ENCODE measurements at regions not wholly inside any gene's neighbourhood (a gene's known extent, or its start where the extent isn't known, plus 50 kb on each side); places are given as distances from the start of the nearest gene placed in this dataset.
"Not testable (repeated sequence)": the region's sequence is repeated elsewhere in the genome, so short reads cannot be mapped to it uniquely, and the experiment has no call there.

DNA sequence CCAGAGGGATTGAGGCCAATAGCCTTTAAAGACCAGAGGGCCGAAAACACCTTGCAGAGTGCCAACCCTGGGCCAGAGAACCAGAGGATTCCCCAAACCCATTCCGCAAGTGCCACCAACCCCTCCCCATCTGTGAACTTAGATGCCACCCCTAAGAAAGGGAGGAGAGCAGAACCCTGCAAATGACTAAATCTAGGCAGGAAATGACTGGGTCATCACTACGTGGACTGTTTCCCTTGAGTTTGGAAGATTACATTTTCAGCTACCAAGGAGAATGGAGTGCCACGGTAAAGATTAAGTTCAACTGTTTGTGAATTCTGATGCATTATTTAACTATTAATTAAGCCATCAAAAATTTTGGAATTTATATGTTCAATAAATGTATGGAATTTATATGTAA lies 142.8 kb downstream of the ENC1 start:
- DNase-seq: peak; percentile 21

DNA sequence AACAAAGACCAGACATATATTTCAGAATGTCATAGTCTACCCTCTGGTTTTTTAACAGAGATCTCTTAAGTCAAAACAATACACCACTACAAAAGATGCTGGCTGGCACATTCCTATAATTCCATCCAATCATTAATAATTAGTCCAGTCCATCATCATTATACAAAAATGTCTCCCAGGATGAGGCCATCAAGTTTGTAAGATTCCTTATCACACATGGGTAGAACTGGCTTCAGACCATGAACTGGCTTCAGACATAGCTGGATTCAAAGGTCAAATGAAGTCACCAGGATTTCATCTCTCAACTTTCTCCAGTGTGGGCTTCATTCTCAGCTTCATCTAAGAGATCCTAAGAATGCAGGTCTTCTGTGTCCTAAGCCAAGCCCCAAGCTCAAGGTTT lies 147.1 kb downstream of the ENC1 start:
- DNase-seq: peak; percentile 63

DNA sequence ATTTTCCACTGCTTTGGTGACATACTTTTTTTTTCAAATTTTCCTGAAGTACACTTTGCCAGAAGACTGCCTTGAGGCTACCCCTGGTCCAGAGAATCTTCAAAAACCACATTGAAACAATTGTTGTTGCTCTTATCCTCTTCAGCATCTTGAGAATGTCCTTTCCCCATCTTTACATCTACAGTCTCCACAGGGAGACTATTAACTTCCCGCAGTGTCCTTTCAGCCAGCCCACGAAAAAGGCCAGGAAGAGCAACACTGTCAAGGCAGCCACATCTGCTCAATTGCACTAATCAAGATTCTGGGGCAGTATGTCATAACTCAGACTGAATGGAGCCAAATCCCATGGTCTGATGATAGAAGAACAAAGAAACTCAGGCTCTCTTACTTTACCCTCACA lies 148.3 kb downstream of the ENC1 start:
- no peak for DNase-seq

DNA sequence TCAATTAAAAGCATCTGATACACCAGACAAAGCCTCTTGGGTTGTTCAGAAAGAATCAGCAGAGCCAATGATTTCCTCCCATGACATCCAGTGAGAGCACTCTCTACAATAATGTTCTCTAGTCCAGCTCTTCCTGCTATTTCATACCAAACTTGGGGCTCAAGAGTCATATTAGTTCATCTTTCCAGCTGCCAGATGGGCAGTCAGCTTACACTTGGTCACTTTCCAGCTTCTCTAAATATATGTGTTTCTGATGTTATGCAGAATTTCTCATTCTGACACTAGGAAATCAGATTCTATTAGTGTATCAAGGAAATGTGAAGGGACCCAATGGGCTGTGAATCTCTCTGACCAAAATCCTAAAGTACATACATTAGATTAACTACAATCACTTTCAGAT lies 148.9 kb downstream of the ENC1 start:
- DNase-seq: no peak

DNA sequence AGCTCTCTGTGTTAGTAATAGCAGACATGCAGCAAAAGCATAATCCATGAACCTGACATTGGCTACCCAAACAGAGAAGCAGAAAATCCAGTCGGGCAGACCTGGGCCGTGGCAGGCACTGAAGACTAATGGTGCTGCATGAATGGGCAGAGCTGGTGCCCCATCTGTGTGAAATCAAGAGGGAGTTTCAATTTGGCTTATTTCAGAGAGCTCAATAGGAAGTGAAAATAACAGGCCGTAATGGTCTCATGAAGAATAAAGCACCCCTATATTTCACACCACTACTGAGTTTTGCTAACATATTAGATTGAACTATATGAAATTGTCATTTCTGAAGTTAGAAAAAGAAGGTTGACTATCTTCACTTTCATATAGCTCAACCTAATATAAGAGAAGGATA lies 149.7 kb downstream of the ENC1 start:
- no peak for DNase-seq

DNA sequence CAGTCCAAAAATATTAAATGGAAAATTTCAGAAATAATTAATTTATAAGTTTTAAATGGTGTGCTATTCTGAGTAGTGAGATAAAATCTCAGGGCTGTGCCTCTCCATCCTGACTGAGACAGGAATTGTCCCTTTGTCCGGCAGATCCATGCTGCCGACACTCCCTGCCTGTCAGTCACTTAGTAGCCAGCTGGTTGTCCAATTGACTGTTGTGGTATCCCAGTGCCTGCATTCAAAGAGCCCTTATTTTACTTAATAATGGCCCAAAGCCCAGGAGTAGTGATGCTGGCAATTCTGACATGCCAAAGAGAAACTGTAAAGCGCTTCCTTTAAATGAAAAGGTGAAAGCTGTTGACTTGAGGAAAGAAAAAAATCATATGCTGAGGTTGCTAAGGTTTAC lies 157.5 kb downstream of the ENC1 start:
- no peak for DNase-seq

DNA sequence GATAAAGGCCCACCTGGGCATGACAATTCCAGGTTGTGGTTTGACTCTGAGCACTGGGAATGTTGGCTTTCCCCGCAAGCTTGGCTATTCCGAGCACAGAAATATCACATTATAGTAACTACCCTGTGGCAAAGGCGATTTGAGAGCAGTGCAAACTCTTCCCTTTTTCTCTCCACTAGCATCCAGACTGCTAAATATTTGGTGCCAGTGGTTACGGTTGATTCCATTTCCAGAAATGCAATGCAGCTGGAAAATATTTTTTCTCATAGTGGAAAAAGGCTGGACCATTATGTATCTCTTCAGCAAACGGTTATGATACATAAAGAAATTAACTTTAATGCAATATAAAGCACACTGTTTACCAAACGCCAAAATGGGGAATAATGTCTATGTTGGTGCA lies 158.0 kb downstream of the ENC1 start:
- DNase-seq: no peak

DNA sequence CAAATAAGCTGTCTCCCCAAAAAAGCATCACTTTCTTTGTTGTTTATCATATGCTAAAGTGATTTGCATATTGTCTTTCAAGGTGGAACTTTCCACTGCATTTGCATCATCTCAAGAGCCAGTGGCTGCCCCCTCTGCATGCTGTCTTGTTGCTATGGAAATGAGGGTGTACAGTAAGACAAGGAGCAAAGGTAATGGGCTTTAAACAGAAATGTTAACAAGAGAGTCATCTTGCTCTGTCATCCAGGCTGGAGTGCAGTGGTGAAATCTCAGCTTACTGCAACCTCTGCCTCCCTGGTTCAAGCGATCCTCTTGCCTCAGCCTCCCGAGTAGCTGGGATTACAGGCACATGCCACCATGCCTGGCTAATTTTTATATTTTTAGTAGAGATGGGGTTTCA lies 159.2 kb downstream of the ENC1 start:
- not testable (repeated sequence) for DNase-seq

DNA sequence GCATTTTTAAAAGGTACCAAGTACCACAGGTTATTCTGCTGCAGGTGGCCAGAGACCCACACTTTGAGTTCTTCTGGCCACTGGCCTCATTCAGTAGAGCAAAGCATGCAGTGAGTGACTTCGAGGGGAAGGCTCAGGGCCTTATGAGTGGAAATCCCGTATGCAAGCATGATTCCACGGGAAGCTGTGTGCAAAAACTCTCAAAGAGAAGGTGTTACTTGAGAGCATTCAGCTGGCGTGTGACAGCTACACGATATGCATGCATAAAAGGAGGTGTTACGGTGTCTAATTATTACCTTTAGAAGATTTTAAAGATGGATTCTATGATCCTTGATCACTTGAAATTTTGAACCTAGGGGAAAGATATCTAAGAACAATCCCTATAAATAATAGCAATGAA lies 160.3 kb downstream of the ENC1 start:
- no peak for DNase-seq

DNA sequence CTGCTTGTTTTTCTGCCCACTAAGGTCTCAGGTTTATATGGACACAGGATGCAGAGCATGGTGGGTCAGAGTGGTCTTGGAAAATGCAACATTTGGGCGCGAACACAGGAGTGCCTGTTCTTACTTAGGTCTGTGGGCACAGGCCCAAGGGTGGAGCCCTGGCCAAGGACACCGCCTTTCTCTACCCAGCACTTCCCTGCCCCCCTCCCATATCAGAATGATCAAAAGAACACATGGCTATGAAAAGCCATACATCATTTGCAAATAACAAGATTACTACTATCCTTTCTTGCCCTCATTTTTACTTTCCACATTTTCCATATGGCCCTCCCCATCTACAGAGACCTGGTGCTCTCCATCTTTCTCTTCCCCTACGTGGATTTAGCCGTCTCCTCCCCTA lies 162.2 kb downstream of the ENC1 start:
- DNase-seq: no peak

DNA sequence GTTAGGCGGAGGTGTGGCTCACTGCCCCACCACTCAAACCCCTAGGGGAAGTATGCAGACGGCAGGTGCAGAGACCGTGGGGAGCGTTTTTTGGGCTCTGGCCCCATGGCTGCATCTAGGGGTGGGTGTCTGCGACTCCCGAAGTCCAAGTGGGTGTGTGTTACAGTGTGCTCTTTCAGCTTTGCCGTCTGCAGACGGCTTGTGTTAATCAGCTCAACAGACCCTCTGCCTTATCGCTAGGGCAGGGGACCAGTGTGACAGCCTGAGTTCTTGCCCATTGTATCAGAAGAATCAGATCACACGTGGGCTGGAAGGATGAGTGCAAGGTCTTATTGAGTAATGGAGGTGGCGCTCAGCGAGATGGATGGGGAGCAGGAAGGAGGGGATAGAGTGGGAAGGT lies 162.8 kb downstream of the ENC1 start:
- no peak for DNase-seq

DNA sequence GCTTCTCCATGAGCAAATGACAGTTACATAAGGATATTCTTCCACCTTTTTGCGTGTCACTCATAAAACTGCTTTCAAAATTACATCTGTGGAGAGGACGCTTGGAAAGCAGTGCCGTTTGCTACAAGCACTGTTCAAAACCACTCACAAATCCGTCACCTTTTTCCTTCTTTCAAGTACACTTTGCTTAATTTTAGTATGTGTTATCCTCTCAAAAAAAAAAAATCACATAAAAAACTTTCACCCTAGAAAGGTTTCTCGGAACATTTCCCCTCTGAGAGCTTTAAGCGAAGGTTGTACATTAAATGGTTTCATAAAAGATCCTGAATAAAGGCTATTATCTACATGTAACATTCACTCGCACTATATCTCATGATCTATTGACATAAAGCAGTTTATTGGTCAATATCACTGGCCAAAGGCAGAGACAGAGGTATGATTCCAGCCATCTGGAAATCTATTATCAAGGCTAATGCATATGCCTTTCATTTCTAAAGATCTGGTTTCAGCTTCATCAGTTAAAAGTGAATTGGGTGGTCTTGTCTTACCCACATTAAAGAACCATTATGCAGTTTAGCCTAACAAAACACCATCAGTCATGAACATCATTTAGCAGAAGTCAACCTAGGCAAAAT lies 163.6 kb downstream of the ENC1 start:
- DNase-seq: no peak

DNA sequence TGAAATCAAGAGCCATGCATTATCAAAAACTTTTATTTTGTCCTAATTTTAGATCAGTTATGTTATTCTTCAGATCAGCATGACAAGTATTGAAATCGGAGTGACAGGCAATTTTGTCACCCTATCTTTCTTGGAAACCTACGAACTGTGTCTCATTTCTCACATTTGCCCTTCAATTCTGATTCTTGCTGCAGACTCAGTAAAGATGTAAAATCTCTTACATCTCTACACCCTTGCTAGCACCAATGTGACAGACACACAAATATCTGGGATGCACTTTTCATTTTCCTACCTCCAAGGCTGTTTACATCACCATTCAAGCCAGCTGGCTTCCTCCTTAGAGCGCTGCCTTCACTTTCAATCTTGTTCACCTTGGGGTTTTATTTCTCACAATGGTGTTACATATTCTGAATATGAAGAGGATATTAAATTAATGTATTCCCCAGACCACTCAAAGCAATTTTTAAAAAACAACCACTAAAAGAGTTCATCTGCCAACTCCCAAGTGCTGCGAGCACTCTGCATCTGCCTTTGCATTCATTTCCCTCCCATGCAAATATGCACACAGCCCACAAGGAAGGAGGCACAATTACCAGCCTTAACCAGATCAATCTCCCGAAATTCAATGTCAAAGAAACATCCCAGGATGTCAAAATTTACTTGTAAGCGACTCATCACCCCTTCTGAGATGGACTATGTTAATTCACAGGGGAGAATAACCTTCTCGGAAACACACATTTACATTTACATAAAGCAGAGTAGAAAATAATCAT lies 164.3 kb downstream of the ENC1 start:
- no peak for DNase-seq

DNA sequence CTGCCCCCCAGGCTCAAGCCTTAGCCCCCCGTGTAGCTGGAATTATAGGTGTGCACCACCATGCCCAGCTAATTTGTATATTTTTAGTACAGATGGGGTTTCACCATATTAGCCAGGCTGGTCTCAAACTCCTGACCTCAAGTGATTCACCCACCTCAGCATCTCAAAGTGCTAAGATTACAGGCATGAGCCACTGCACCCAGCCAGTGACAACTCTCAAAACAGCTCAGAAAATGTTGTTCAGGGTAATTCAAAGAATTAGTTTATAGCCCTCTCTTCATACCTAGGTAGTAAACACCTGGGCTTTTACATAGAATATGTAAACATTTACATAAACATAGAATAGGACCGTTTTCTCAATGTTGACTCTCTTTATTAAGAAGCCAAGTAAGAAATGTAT lies 168.7 kb downstream of the ENC1 start:
- DNase-seq: no peak

DNA sequence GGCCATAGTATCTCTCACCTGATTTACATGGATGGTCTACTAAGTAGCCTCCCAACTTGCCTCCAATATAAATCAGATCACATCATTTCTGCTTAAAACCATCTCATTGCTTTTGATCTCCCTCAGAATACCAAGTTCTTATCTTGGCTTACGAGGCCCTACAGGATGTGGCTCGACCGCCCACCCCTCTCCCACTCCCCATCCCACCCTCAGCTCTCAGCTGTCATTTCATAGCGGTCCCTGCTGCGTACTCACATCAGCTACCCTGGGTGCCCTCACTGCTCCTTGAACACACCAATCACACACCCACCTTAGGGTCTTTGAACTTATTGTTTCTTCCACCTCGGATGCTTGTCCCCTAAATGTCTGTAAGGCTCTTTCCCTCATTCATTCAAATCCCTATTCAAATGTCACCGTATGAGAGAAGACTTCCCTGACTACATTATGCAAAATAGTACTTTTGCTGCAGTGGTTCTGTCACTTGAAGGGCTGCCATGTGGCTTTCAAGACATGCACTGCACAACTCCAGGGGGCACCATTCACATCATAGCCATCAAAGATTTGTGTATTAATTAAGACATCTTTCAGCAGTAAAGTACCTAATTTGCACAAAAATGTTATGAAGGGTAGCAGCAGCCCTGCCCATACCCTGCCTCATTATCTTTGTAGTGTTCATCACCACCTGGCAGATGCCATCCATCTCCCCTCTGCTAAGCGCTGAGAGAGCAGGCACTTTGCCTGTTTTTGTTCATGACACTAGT lies 171.1 kb downstream of the ENC1 start:
- no peak for DNase-seq

DNA sequence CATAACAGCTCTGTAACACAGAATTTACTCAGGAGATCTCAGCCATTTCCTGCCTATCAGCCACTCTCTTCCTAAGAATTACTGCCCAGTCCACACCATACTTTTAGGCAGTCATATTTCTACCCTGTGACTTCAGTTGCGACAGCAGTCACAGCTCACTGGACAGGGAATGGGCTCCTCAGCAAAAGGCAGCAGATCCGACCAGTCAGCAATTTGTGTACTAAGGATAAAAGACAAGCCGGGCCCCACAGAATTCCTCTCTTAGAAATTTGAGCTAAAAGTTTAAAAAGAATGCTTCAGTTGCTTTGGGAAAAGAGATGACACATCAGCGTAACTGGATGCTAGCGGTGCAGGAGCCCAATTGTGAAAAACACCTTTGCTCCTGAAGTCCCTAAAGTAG lies 172.1 kb downstream of the ENC1 start:
- DNase-seq: peak; percentile 16

DNA sequence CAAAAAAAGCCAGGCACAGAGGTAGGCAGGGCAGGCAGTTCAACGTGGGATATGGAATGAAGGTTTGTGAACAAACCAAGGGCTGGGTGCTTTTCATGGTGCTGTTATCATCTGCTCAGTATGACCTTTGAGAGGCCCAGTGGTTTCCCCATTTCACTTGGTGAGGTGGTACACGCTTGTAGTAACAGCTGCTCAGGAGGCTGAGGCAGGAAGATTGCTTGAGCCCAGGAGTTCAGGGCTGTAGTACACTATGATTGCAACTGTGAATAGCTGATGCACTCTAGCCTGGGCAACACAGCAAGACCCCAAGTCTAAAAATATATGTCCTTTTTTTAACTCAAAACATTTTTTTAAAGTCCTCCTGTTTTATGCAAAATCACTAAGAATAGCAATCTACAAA lies 174.8 kb downstream of the ENC1 start:
- DNase-seq: no peak

DNA sequence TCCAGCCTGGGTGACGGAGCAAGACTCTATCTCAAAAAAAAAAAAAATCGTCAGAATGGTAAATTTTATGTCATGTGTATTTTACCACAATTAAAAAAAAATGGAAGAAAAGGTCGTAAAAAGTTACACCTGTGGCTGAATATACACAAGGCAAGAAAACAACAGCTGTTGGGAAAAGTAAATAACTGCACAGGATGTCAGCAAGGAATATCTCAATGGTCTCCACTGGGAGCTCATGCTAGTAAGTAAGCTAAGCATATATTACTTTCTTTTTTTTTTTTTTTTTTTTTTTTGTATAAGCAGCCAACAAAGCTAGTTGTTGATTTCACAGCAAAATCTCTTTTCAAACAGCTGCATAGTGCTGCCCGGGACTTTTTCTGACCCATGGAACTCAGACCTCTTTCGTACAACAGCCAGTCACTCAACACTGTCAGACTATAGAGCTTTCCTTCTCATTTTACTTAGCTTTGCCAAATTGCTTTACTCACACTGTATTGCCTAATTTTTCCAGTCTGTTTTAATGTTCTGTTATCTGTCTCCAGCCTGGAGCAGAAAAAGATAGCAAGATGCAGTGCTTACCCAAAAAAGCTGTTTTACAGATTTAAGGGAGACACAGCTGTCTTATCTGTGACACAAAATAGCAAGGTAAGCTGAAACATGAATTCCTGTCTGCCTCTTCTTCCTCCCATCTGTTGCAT lies 175.9 kb downstream of the ENC1 start:
- no peak for DNase-seq

DNA sequence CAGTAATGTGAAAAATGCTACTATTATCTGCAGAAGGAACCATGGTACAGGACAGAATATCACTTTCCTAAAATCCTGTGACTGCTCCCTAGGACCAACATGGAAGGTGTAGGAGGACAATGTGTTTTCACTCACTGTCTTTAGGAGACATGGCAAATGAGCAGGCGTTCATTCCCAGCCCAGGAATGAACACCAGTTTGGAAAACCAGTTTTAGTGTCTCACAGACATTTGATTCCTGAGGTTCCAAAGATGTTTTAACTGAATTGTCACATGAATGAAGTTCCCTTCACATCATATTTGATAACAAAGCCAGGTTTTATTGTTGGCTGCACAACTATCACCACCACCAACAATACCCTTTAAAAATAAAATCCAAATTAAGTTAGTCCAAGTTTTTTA lies 178.2 kb downstream of the ENC1 start:
- DNase-seq: no peak

DNA sequence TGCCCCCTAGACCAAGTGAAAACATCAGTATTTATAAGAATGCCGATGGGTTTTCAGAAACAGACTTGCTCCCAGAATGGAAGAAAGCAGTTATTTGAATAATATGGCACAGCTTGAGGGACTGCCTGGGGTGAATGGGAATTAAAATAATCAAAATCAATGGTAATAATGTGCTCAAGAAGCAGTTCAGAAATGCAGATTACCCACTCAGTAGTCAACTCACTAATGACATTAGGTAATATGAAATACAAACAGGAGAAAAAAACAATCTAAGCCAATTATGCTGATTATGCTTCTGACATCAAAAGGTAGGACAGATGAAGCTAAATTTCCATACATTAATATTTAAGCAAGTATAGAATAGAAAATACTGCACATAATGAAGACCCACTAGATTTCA lies 179.3 kb downstream of the ENC1 start:
- no peak for DNase-seq

DNA sequence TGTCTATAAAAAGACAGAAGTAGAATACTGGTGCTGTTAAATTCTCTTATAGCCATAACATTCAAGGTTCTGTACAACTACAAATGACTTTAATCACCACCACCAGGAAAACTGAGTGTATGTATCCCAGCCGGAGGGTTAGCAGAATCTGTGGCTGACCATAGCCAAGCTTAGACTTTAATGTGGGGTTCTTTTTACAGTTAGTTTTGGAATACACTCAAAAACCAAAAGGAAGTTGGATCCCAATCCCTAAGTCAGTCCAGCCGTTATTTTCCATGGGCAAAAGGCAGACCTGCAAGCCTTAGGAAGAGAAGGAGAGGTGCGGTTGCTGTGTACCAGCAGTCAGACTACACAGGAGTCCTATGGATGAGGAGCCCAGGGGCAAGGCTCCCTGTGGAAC lies 179.8 kb downstream of the ENC1 start:
- DNase-seq: no peak

DNA sequence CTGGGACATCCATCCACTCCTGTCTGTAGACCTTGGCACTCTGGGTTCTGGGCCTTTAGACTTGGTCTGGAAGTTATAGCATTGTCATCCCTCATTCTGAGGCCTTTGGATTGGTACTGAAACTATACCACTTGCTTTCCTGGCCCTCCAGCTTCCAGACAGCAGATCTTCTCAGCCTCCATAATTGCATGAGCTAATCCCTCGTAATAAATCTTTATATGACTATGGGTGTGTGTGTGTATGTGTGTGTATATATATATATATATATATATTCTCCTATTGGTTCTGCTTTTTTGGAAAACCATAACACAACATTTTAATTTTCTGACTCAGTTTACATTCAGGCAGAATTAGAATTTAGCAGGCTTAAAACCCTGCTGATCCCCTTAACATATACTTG lies 180.5 kb downstream of the ENC1 start:
- DNase-seq: no peak

DNA sequence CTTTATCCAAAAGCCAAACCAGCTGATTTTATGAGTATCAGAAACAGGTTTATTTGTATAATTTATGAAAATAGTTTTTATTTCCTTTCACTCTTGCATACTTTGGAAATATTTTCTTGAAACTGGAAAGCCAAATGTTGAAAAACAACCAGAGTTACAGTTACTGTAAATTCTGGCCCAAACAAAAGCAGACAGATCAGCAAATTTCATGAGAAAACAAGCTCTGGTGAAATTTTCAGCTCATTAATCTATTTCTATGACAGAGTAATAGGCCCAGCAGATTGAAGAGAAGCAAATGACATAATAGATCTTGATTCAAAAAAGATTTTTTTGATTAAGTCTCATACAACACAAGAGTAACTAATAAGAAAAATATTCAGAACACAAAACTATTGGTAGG lies 182.7 kb downstream of the ENC1 start:
- DNase-seq: no peak

Measured in fibroblast of skin of right biceps (primary cell).